ENCODE measurements at regions not wholly inside any gene's neighbourhood (a gene's known extent, or its start where the extent isn't known, plus 50 kb on each side); places are given as distances from the start of the nearest gene placed in this dataset.
"Not testable (repeated sequence)": the region's sequence is repeated elsewhere in the genome, so short reads cannot be mapped to it uniquely, and the experiment has no call there.

DNA sequence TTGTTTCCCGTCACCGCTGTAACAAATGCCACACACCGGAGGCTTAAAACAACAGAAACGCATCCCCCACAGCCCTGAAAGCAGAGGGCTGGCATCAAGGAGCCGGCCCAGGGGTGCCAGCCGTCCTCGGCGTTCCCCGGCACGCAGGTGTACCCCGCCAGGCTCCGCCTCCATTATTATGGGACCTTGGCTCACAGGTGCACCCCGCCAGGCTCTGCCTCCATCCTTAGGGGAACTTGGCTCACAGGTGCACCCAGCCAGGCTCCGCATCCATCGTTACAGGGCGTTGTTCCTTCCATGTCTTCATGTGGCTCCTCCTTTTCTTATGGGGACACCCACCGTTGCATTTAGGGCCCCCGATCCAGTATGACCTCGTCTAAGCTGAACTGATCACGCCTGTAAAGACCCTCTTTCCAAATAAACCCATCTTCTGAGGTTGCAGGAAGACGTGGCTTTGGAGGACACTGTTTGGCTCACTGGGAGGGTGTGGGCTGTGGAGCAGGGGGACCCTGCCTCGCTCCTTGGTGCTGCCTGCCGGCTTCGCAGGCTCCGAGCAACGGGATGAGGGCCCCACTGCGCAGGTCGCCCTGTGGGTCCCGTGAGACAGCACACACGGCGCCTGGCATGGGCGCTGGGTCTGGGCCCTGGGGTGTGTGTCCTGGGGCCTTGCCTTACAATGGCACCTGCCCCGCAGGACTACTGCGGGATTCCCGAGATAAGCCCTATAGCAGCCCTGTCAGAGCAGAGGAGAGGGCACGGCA, 154.9 kb upstream of the ZNF469 start:
- not testable (repeated sequence) for TF ChIP-seq POLR2AphosphoS5 (IDR thresholded peaks at IDR 0.05)
- TF ChIP-seq, protein P1, sequence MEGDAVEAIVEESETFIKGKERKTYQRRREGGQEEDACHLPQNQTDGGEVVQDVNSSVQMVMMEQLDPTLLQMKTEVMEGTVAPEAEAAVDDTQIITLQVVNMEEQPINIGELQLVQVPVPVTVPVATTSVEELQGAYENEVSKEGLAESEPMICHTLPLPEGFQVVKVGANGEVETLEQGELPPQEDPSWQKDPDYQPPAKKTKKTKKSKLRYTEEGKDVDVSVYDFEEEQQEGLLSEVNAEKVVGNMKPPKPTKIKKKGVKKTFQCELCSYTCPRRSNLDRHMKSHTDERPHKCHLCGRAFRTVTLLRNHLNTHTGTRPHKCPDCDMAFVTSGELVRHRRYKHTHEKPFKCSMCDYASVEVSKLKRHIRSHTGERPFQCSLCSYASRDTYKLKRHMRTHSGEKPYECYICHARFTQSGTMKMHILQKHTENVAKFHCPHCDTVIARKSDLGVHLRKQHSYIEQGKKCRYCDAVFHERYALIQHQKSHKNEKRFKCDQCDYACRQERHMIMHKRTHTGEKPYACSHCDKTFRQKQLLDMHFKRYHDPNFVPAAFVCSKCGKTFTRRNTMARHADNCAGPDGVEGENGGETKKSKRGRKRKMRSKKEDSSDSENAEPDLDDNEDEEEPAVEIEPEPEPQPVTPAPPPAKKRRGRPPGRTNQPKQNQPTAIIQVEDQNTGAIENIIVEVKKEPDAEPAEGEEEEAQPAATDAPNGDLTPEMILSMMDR (IDR thresholded peaks at IDR 0.05) = not testable (repeated sequence)
